GM23248 (cell line): ENCODE measurements at regions not wholly inside any gene's neighbourhood (a gene's known extent, or its start where the extent isn't known, plus 50 kb on each side); places are given as distances from the start of the nearest gene placed in this dataset.

Source experiments
- EZH2 ChIP-seq: fragments of 200-600 bp; sonication (generic); IDR thresholded peaks from 2 replicates; pipeline ENCODE4 v1.6.1; 2018; ENCODE audit warnings: antibody characterized with exemption, mild to moderate bottlenecking; ENCODE audit not compliant: insufficient read depth, poor library complexity, severe bottlenecking
- EZH2phosphoT487 ChIP-seq: fragments of 200-600 bp; sonication (generic); IDR thresholded peaks from 2 replicates; pipeline ENCODE4 v1.6.1; 2018; ENCODE audit warnings: antibody characterized with exemption, moderate library complexity, mild to moderate bottlenecking, low read depth; ENCODE audit not compliant: insufficient read depth

GRCh38 chr6:105802703-105803102 lies 283.4 kb upstream of the PRDM1 start:
- TF ChIP-seq EZH2phosphoT487 (no peak), EZH2 (no peak)
